K562 (cell line): ENCODE measurements at regions not wholly inside any gene's neighbourhood (a gene's known extent, or its start where the extent isn't known, plus 50 kb on each side); places are given as distances from the start of the nearest gene placed in this dataset.

ENCODE experiments used
- ATAC-seq: fragments of 200-7000 bp; cut with Tn5 transposase; 3 replicates; pipeline ENCODE4 v1.9.1; 2020; ENCODE audit warnings: moderate library complexity
- BruUV-seq: library from RNA; stranded (reverse); fragments of 400-500 nt; replicated peaks from 2 replicates; lab custom pipeline; 2021; lab: Mats Ljungman, UMichigan
- CTCF ChIA-PET: fragments of 300-600 bp; formaldehyde crosslinking; extraction: SDS; loops from one replicate; lab custom pipeline; 2021; ENCODE audit warnings: low intra/inter-chr PET ratio; lab: Yijun Ruan, JAX
- POLR2A ChIA-PET: fragments of 300-600, 350-650 bp; sonication (Branson Sonifier 250); formaldehyde crosslinking; extraction: SDS; loops from one replicate; lab custom pipeline; 2021; ENCODE audit warnings: antibody characterized with exemption, inconsistent platforms; lab: Yijun Ruan, JAX
- DNase-seq, 4 experiments: peaks; one replicate each; pipeline versions ENCODE4 v3.0.0 to v3.0.0-alpha.2; 2011 to 2018; ENCODE audit warnings: low spot score in 3 of 4, mixed read lengths in 3 of 4; ENCODE audit errors: extremely low read depth in 1 of 4
- FAIRE-seq: peaks from 2 replicates; lab custom pipeline; 2011; peaks lifted over from hg19 to GRCh38; lab: Jason Lieb, UNC
- H2AFZ ChIP-seq: 2 replicates; pipeline ENCODE4 v1.6.0; 2011; ENCODE audit warnings: low read depth, low read length, control low read depth, inconsistent platforms
- H3K27ac ChIP-seq: fragments of 200-600 bp; 3 replicates; pipeline ENCODE4 v1.8.0; 2011; ENCODE audit warnings: low read depth, mild to moderate bottlenecking, control low read depth, inconsistent platforms, low read length, moderate library complexity, mixed read lengths; ENCODE audit errors: extremely low read depth
- H3K27me3 ChIP-seq, 2 experiments: fragments of 300-600 bp in 1 of 2; 2 replicates in 1 of 2; 3 replicates in 1 of 2; pipeline versions ENCODE4 v1.6.0 to v1.8.0; 2011; ENCODE audit warnings: inconsistent platforms in 2 of 2, low read length in 2 of 2, mild to moderate bottlenecking in 1 of 2, mixed read lengths in 1 of 2, moderate library complexity in 1 of 2; ENCODE audit not compliant: control insufficient read depth in 2 of 2, insufficient read depth in 2 of 2
- H3K36me3 ChIP-seq: fragments of 300-600 bp; 3 replicates; pipeline ENCODE4 v1.8.0; 2011; ENCODE audit warnings: mild to moderate bottlenecking, low read length, inconsistent platforms; ENCODE audit not compliant: control insufficient read depth, insufficient read depth
- H3K4me1 ChIP-seq, 2 experiments: fragments of 200-600 bp in 1 of 2; replicated peaks in 1 of 2; 2 replicates in 1 of 2; 3 replicates in 1 of 2; pipeline versions ENCODE4 v1.5.1 to v1.8.0; 2011; ENCODE audit warnings: inconsistent platforms in 2 of 2, low read length in 2 of 2, mild to moderate bottlenecking in 1 of 2, mixed read lengths in 1 of 2, moderate library complexity in 1 of 2; ENCODE audit not compliant: control insufficient read depth in 2 of 2, insufficient read depth in 2 of 2
- H3K4me2 ChIP-seq: 2 replicates; pipeline ENCODE4 v1.6.1; 2011; ENCODE audit warnings: low read length, control low read depth, inconsistent platforms, mixed read lengths; ENCODE audit not compliant: insufficient read depth
- H3K4me3 ChIP-seq: fragments of 200-600 bp; sonication (generic), shearing (Covaris generic); 2 replicates; pipeline ENCODE4 v1.5.1; 2016; ENCODE audit warnings: control low read depth, inconsistent platforms
- H3K79me2 ChIP-seq: fragments of 200-600 bp; 3 replicates; pipeline ENCODE4 v1.8.0; 2011; ENCODE audit warnings: low read length, inconsistent platforms; ENCODE audit not compliant: control insufficient read depth, insufficient read depth
- H3K9ac ChIP-seq, 2 experiments: 2 replicates each; pipeline versions ENCODE4 v1.6.0 to v1.6.1; 2011; ENCODE audit warnings: low read depth in 2 of 2, low read length in 2 of 2, control low read depth in 1 of 2, inconsistent platforms in 1 of 2, mild to moderate bottlenecking in 1 of 2, mixed read lengths in 1 of 2; ENCODE audit not compliant: insufficient read depth in 1 of 2
- H3K9me1 ChIP-seq: one replicate; pipeline ENCODE4 v1.6.0; 2011; ENCODE audit warnings: inconsistent platforms, mild to moderate bottlenecking, low read length, moderate library complexity; ENCODE audit not compliant: control insufficient read depth, insufficient read depth
- H3K9me3 ChIP-seq: replicated peaks from 2 replicates; pipeline ENCODE4 v1.5.1; 2011; ENCODE audit warnings: low read depth, low read length, inconsistent platforms; ENCODE audit not compliant: control insufficient read depth, insufficient read depth
- H4K20me1 ChIP-seq: replicated peaks from 2 replicates; pipeline ENCODE4 v1.6.1; 2011; ENCODE audit warnings: low read length, inconsistent platforms, mixed read lengths; ENCODE audit not compliant: control insufficient read depth, insufficient read depth
- BCL6 ChIP-seq: fragments of 250-450 bp; sonication (Bioruptor Pico); IDR thresholded peaks from 2 replicates; pipeline ENCODE4 v1.4.0; 2020
- CTCFL ChIP-seq: IDR thresholded peaks from 2 replicates; pipeline ENCODE4 v1.6.1; 2011; ENCODE audit warnings: borderline replicate concordance, low read depth, mild to moderate bottlenecking, moderate library complexity, low read length; ENCODE audit not compliant: insufficient read depth, poor library complexity, severe bottlenecking
- DEAF1 ChIP-seq: fragments of 450-650 bp; formaldehyde crosslinking; IDR thresholded peaks from 2 replicates; pipeline ENCODE4 v1.4.0; 2020; ENCODE audit warnings: mild to moderate bottlenecking, moderate library complexity
- ETS1 ChIP-seq: conservative IDR thresholded peaks from 2 replicates; pipeline ENCODE4 v1.6.1; 2011; ENCODE audit warnings: low read depth, mild to moderate bottlenecking, low read length; ENCODE audit not compliant: control insufficient read depth
- FIP1L1 ChIP-seq: fragments of 200-400 bp; formaldehyde crosslinking; IDR thresholded peaks from 2 replicates; pipeline ENCODE4 v1.6.1; 2018; ENCODE audit warnings: mild to moderate bottlenecking, low read depth, low read length; ENCODE audit not compliant: poor library complexity, severe bottlenecking
- IRF1 ChIP-seq: sonication (generic); formaldehyde crosslinking; IDR thresholded peaks from 2 replicates; pipeline ENCODE4 v1.8.0; 2022; ENCODE audit warnings: missing genetic modification reagents, mild to moderate bottlenecking, borderline replicate concordance
- KDM2B ChIP-seq: fragments of 250-450 bp; sonication (Bioruptor Pico); IDR thresholded peaks from 2 replicates; pipeline ENCODE4 v1.8.0; 2021; ENCODE audit warnings: mild to moderate bottlenecking, moderate library complexity
- MXI1 ChIP-seq: IDR thresholded peaks from 2 replicates; pipeline ENCODE4 v1.6.1; 2011; ENCODE audit warnings: low read depth, mild to moderate bottlenecking, improper control_type of control experiment, low read length
- NCOA4 ChIP-seq: fragments of 450-650 bp; IDR thresholded peaks from 2 replicates; pipeline ENCODE4 v1.6.1; 2018; ENCODE audit warnings: mild to moderate bottlenecking; ENCODE audit not compliant: partially characterized antibody
- POLR2H ChIP-seq: IDR thresholded peaks from 2 replicates; pipeline ENCODE4 v1.6.1; 2016; ENCODE audit warnings: missing genetic modification characterization, low read depth, mild to moderate bottlenecking, control low read depth, missing compliant biosample characterization, moderate library complexity
- RBBP5 ChIP-seq: fragments of 200-600 bp; sonication (generic); IDR thresholded peaks from 2 replicates; pipeline ENCODE4 v1.6.1; 2012; ENCODE audit warnings: borderline replicate concordance, mild to moderate bottlenecking, low read length, control low read depth, inconsistent platforms; ENCODE audit not compliant: insufficient read depth, poor library complexity, severe bottlenecking
- TFE3 ChIP-seq: fragments of 450-650 bp; formaldehyde crosslinking; IDR thresholded peaks from 2 replicates; pipeline ENCODE4 v1.4.0; 2020; ENCODE audit warnings: mild to moderate bottlenecking, mixed read lengths
- ZBTB17 ChIP-seq: fragments of 450-650 bp; formaldehyde crosslinking; IDR thresholded peaks from 2 replicates; pipeline ENCODE4 v1.4.0; 2020; ENCODE audit warnings: mild to moderate bottlenecking
- ZNF436 ChIP-seq: fragments of 250-450, 450-650 bp; sonication (Bioruptor Pico); formaldehyde crosslinking; IDR thresholded peaks from 2 replicates; pipeline ENCODE4 v1.7.0; 2020; ENCODE audit warnings: mild to moderate bottlenecking
- ZNF584 ChIP-seq: fragments of 200-800 bp; sonication (Bioruptor generic); IDR thresholded peaks from 2 replicates; pipeline ENCODE4 v1.6.1; 2016; ENCODE audit warnings: low read depth, mild to moderate bottlenecking, missing genetic modification characterization, missing compliant biosample characterization
- WGBS: fragments of 100-300 bp; shearing (Covaris generic); methylation state at CpG from one replicate; pipeline ENCODE4 v1.1.6; 2016; ENCODE audit warnings: low coverage, mixed read lengths; ENCODE audit not compliant: insufficient coverage; ENCODE audit errors: missing lambda C conversion rate; 5-methylcytosine and 5-hydroxymethylcytosine counted together
- in situ Hi-C: fragments of 300-500 bp; cut with MboI; formaldehyde crosslinking; loops from 4 replicates; pipeline ENCODE4 v1.15.0; 2018; ENCODE audit warnings: inconsistent platforms, mixed read lengths
- intact Hi-C: fragments of 100-400 bp; cut with micrococcal nuclease; formaldehyde crosslinking; loops from 2 replicates; pipeline ENCODE4 v1.14.2; 2022

- peak overlapping the region; percentile 55 for H2AFZ ChIP-seq
- in situ Hi-C loops (no loop called here), intact Hi-C loops (no loop called here)
- H4K20me1 ChIP-seq = no peaks in the 10 kb centered on the region
- 5% methylated on average over 6 of the region's 6 CpGs for WGBS
- no peak overlapping the region for H3K4me2 ChIP-seq
- no peaks in the 10 kb centered on the region for H3K9me1 ChIP-seq
- ChIA-PET POLR2A (interaction anchor here (0.6 kb wide), 1 partner anchor 696 kb away, joined by 3 read pairs; no protein-coding TSS in a partner anchor), CTCF (no interaction called here)
- H3K27ac ChIP-seq = no peak overlapping the region
- no peak for ATAC-seq
- H3K79me2 ChIP-seq = no peaks in the 10 kb centered on the region
- no peaks in the 10 kb centered on the region for H3K27me3 ChIP-seq
- FAIRE-seq = no peak
- DNase-seq = no peak
- no peaks in the 10 kb centered on the region for H3K36me3 ChIP-seq
- H3K9ac ChIP-seq = no peak overlapping the region
- no peak overlapping the region for H3K4me3 ChIP-seq
- H3K4me1 ChIP-seq = no peaks in the 10 kb centered on the region
- H3K9me3 ChIP-seq = no peaks in the 10 kb centered on the region
- TF ChIP-seq MXI1 = no peak
- no peak for TF ChIP-seq BCL6 (CRISPR knock-in tag)
- TF ChIP-seq RBBP5 = no peak
- no peak for TF ChIP-seq ZBTB17 (CRISPR knock-in tag)
- TF ChIP-seq KDM2B (CRISPR knock-in tag) = no peak
- TF ChIP-seq ETS1 = no peak
- no peak for TF ChIP-seq ZNF584
- TF ChIP-seq DEAF1 = no peak
- no peak for TF ChIP-seq NCOA4
- TF ChIP-seq ZNF436 = no peak
- no peak for TF ChIP-seq TFE3 (CRISPR knock-in tag)
- TF ChIP-seq CTCFL = no peak
- TF ChIP-seq IRF1 (CRISPR knock-in tag) = no peak
- TF ChIP-seq FIP1L1 = no peak
- TF ChIP-seq POLR2H = no peak
- BruUV-seq = no TSS peak
Observed at GRCh38 chr2:157122776-157123175, 134.7 kb upstream of the GALNT5 start.
